HG03097 (cell line): ENCODE measurements at regions not wholly inside any gene's neighbourhood (a gene's known extent, or its start where the extent isn't known, plus 50 kb on each side); places are given as distances from the start of the nearest gene placed in this dataset.
"Not testable (repeated sequence)": the region's sequence is repeated elsewhere in the genome, so short reads cannot be mapped to it uniquely, and the experiment has no call there.

Source experiments
- ATAC-seq: cut with Tn5 transposase; IDR thresholded peaks from one replicate; pipeline ENCODE4 v1.9.1; 2021; ENCODE audit not compliant: unreplicated experiment, low FRiP score

DNA sequence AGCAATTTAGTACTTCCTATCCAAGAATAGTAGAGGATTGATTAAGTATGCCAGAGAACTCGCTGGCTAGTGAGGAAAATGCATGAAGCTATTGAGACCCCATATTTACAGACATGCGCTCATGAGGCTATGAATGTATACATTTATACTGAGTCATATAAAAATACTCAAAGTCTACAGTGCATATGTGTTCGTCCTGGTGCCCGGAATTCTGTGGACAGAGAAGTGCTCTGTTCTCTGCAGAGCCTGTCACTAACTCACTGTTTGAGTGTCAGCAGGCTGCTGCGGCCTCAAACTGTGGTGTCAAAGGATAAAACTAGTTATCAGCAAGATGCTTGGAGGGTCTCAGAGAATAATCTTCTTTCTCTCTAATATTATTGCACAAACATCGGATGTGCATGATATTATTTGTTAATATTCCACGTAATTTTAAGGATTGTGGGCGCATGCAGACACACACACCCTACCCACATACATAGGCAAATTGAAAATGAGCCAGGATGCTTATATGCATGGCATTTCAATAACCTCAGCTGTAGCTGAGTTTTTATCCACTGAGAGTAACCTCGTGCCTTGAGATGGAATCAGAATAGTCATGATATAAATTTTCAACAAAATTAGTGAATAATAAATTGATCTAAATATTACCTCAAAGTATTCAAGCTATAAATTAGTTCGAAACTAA lies 50.0 kb upstream of the TSC22D2 start:
- no peak for ATAC-seq

GRCh38 chr3:150357140-150357539 lies 51.0 kb upstream of the TSC22D2 start:
- ATAC-seq, result no peak

DNA sequence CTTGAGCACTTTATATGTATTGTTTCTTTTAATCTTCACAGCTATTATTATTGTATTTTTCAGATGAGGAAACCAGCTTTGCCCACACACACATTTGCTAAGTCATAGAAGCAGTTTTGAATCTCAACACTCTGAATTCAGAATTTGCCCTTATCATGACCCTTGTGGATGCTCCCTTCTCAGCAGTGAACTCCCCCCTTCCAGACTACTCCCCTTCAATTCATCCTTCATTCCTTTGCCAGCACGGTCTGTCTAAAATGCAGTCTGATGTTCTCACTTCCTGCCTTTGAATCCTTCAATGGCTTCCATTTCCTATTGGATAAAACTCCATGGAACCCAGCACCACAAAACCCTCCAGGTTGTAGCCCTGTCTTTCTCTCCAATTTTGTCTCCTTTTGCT lies 52.5 kb upstream of the TSC22D2 start:
- no peak for ATAC-seq

DNA sequence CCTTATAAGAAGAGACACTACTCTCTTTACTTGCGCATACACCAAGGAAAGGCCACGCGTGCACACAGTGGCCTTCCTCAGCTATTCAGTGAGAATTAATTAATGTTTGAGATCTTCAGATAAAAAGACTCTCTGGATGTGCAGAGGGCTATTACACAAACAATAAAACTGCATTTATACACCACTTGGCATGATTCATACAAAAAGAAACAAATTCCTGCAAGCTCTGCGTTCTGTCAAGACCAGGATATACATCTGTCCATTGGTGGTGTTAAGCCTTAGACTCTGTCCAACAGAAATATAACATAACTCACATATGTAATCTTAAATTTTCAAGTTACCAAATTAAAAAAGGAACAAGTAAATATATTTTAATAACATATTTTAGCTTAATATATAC lies 55.2 kb upstream of the TSC22D2 start:
- no peak for ATAC-seq

DNA sequence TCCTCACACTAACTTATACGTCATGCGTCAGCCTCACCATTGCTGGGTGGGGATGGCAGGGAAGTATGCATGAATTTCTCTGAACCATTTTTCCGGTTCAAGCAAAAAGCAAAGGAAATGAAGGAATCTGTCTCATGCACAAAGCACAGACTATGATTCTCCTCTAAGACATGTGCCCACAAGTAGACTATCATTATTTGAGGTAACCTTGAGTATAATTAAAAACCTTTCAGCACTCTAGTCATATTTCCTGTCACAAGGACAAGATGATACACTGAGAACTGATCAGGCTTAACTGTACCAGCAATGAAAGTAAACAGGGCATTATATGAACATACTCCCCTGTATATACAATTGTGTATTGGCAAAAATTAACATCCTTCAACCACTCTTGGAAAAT lies 56.7 kb upstream of the TSC22D2 start:
- ATAC-seq, result no peak

GRCh38 chr3:150349314-150350097 lies 58.6 kb upstream of the TSC22D2 start:
- ATAC-seq, result no peak

DNA sequence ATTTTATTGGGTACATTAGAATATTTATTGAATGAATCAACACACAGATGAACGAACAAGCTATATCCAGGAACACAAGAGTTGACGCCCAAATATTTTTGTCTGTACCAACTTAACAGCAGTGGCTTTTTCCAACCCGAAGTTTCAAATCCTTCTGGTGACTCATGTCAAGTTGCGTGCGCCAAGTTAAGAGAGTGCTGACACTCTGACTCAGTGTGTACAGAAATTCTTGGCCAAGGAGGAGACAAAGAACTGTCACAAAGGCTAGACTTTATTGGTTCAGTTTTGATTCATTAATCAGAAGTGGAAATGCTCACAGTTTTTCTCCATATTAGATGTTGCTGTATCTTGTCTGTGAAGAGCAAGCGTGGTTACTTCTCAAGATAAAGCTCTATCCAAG lies 59.6 kb upstream of the TSC22D2 start:
- no peak for ATAC-seq

GRCh38 chr3:150346981-150347863 lies 60.9 kb upstream of the TSC22D2 start:
- no peak for ATAC-seq

DNA sequence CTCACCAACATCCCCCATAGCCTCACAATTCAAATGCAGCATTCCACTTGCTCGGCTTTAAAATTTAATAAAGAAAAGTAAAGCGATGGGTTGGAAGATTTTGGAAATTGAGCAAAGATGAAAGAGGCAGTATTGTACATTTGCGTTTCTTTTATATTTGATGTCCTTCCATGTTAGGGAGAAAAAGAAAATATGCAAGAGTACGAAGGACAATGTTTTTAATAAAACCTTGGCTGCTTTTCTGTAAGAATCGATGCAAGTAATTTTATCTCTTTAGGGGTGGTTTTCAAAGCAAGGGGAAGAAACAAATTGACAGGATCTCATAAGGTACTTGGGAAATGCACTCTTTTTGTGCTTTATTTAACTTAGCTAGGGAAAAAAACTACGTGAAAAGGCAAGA lies 61.8 kb upstream of the TSC22D2 start:
- ATAC-seq, result no peak

DNA sequence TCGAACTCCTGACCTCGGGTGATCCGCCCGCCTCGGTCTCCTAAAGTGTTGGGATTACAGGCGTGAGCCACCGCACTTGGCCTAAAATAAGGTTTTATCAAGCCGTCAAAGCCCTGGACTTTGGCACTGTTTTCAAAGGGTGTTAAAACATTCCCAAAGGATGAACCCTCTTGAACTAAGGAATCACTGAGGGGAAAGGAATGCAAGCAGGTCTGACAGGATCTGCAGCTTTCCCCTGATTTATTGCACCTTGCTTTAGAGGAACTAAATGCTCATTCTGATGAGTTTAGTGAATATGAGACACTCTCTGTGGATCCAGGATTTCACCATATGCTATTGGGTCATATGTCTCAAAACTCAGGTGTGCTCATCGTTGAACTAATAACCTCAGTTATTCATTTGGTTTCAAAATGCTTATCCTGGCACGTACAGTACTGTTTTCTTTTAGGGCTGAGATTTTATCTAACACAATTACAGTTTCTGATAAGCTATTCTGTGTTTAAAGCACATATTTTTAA lies 63.0 kb upstream of the TSC22D2 start:
- no peak for ATAC-seq

GRCh38 chr3:150344079-150344759 lies 63.9 kb upstream of the TSC22D2 start:
- no peak for ATAC-seq

DNA sequence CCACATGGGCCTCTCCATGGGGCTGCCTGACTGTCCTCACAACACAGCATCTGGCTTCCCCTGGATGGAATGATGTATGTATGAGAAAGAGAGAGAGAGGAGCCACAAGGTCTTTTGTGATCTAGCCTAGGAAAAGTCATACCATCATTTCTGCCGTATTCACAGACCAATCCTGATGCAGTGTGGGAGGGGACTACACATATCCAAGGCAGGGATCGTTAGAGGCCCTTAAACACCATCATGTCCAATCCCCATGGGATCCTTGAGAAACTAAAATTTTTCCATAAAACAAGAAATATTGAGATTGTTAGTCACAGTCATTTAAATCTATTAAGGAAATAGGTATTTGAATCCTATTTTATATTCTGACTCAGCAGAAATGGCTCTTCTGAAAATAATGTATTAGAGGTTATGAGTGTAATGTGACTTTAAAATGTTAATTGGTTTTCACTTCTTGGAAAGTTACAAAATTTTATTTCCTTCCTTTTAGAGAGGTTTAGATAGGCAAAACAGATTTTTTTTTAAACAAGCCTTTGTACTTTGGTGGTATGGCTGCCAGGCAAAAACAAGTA lies 65.1 kb upstream of the TSC22D2 start:
- ATAC-seq, result no peak

- ATAC-seq, result no peak
Measured at GRCh38 chr3:150341891-150342290, 66.2 kb upstream of the TSC22D2 start.

DNA sequence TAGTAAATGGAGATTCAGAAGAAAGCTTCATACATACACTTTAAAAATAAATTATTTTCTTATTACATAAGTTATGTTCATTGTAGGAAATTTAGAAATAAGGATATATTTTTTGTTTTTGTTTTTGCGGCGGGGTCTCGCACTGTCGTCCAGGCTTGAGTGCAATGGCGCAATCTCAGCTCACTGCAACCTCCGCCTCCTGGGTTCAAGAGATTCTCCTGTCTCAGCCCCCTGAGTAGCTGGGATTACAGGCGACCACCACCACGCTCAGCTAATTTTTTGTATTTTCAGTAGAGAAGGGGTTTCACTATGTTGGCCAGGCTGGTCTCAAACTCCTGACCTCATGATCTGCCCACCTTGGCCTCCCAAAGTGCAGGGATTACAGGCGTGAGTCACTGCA lies 71.7 kb upstream of the TSC22D2 start:
- ATAC-seq, result not testable (repeated sequence)

GRCh38 chr3:150335631-150336030 lies 72.5 kb upstream of the TSC22D2 start:
- ATAC-seq, result no peak

DNA sequence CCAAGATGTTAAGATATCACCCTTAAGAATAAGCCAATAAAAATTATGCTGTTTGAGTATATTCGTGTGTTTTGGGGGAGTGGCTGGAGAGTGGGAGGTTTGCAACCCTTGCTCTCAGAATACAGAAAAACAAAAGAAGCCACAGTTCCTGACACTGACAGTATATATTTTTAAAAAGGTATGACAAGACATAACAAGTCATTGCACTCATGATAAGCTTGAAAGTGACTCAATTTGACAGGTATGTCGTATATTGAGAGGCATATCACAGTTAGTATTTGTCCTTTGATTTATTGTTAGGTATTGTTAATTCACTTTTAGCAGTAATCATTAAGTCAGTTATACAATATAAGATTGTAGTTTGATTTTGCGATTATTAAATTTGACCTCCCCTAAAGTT lies 73.1 kb upstream of the TSC22D2 start:
- ATAC-seq, result no peak

DNA sequence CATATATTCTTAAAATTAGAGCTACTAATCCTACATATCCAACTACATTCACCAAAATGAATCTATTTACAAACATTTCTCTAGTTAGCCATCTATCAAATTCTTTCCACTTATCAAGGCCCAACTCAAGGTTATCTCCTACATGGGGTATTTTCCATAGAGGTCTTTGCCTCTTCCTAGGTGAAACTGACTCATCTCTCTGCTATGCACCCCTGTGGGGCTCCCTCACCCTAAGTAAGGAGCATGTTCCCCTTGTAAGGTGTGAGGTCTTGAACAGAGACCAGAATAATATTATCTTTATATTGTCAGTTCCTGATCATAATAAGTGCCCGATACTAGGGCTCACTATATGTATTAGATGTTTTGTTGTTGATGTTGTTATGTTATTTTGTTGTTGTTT lies 74.6 kb upstream of the TSC22D2 start:
- no peak for ATAC-seq

- ATAC-seq, result no peak
Measured at GRCh38 chr3:150331978-150332568, 76.0 kb upstream of the TSC22D2 start.

- ATAC-seq, result no peak
Measured at GRCh38 chr3:150330872-150331271, 77.2 kb upstream of the TSC22D2 start.

DNA sequence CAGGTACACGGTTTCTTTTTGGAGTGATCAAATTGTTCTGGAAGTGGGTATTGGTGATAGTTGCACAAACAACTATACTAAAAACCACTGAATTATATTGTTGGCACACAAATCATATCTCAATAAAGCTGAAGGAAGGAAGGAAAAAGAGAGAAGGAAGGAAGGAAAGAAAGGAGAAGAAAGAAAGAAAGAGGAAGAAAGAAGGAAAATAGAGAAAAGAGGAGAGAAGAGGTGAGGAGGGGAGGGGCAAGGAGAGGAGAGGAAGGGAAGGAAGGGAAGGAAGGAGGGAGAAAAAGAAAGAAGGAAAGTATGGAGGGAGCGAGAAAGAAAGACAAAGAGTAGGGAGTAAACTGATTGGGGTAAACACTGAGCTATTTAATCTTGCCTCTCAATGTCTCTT lies 77.9 kb upstream of the TSC22D2 start:
- ATAC-seq, result no peak
